ENCODE measurements at regions not wholly inside any gene's neighbourhood (a gene's known extent, or its start where the extent isn't known, plus 50 kb on each side); places are given as distances from the start of the nearest gene placed in this dataset.
"Not testable (repeated sequence)": the region's sequence is repeated elsewhere in the genome, so short reads cannot be mapped to it uniquely, and the experiment has no call there.

GRCh38 chr7:13727751-13728150 lies 261.7 kb downstream of the ETV1 start:
- Mint-ChIP-seq H3K4me3 (no peak overlapping the region), H3K9me3 (peaks cover 6% of the 10 kb centered on the region), H3K4me1 (no peaks in the 10 kb centered on the region), H3K27ac (no peak overlapping the region), H3K36me3 (no peaks in the 10 kb centered on the region), H3K27me3 (no peaks in the 10 kb centered on the region)
- ATAC-seq: no peak

- not testable (repeated sequence) for H3K9me3 Mint-ChIP-seq, H3K27me3 Mint-ChIP-seq, ATAC-seq, H3K27ac Mint-ChIP-seq, H3K4me3 Mint-ChIP-seq, H3K36me3 Mint-ChIP-seq, H3K4me1 Mint-ChIP-seq
Measured at GRCh38 chr7:13728430-13728829, 261.0 kb downstream of the ETV1 start.

- Mint-ChIP-seq H3K4me3 (no peak overlapping the region), H3K36me3 (no peaks in the 10 kb centered on the region), H3K27ac (no peak overlapping the region), H3K27me3 (no peaks in the 10 kb centered on the region), H3K9me3 (peaks cover 6% of the 10 kb centered on the region), H3K4me1 (no peaks in the 10 kb centered on the region)
- ATAC-seq: no peak
Measured at GRCh38 chr7:13731643-13732042, 257.8 kb downstream of the ETV1 start.

GRCh38 chr7:13737563-13737962 lies 251.9 kb downstream of the ETV1 start:
- Mint-ChIP-seq H3K27me3 (no peaks in the 10 kb centered on the region), H3K9me3 (peaks cover 2% of the 10 kb centered on the region), H3K27ac (no peak overlapping the region), H3K4me1 (no peaks in the 10 kb centered on the region), H3K4me3 (no peak overlapping the region), H3K36me3 (no peaks in the 10 kb centered on the region)
- ATAC-seq: no peak

- Mint-ChIP-seq H3K9me3 (peaks cover 2% of the 10 kb centered on the region), H3K36me3 (no peaks in the 10 kb centered on the region), H3K4me1 (no peaks in the 10 kb centered on the region), H3K27me3 (no peaks in the 10 kb centered on the region), H3K4me3 (no peak overlapping the region), H3K27ac (no peak overlapping the region)
- no peak for ATAC-seq
Measured at GRCh38 chr7:13742126-13742525, 247.3 kb downstream of the ETV1 start.

- H3K4me1 Mint-ChIP-seq: no peaks in the 10 kb centered on the region
Measured at GRCh38 chr7:13742811-13743210, 246.7 kb downstream of the ETV1 start.

GRCh38 chr7:13743226-13743625 lies 246.2 kb downstream of the ETV1 start:
- Mint-ChIP-seq H3K27ac (no peak overlapping the region), H3K36me3 (no peaks in the 10 kb centered on the region), H3K27me3 (no peaks in the 10 kb centered on the region), H3K9me3 (peaks cover 5% of the 10 kb centered on the region), H3K4me1 (no peaks in the 10 kb centered on the region), H3K4me3 (no peak overlapping the region)
- ATAC-seq: no peak

More at GRCh38 chr7:13742811-13743210, 246.7 kb downstream of the ETV1 start:
- H3K4me3 Mint-ChIP-seq: no peak overlapping the region
- no peaks in the 10 kb centered on the region for H3K27me3 Mint-ChIP-seq
- H3K9me3 Mint-ChIP-seq: peaks cover 5% of the 10 kb centered on the region
- H3K36me3 Mint-ChIP-seq: no peaks in the 10 kb centered on the region
- no peak for ATAC-seq
- no peak overlapping the region for H3K27ac Mint-ChIP-seq

- ATAC-seq: no peak
- Mint-ChIP-seq H3K4me1 (no peaks in the 10 kb centered on the region), H3K9me3 (peaks cover 2% of the 10 kb centered on the region), H3K36me3 (no peaks in the 10 kb centered on the region), H3K4me3 (no peak overlapping the region), H3K27me3 (no peaks in the 10 kb centered on the region), H3K27ac (no peak overlapping the region)
Measured at GRCh38 chr7:13745530-13745929, 243.9 kb downstream of the ETV1 start.

- Mint-ChIP-seq H3K36me3 (no peaks in the 10 kb centered on the region), H3K27me3 (no peaks in the 10 kb centered on the region), H3K9me3 (peaks cover 2% of the 10 kb centered on the region), H3K27ac (no peak overlapping the region), H3K4me3 (no peak overlapping the region), H3K4me1 (no peaks in the 10 kb centered on the region)
- no peak for ATAC-seq
Measured at GRCh38 chr7:13748998-13749397, 240.5 kb downstream of the ETV1 start.

- H3K36me3 Mint-ChIP-seq: no peaks in the 10 kb centered on the region
- H3K9me3 Mint-ChIP-seq: peaks cover 2% of the 10 kb centered on the region
- H3K4me1 Mint-ChIP-seq: no peaks in the 10 kb centered on the region
- no peak overlapping the region for H3K4me3 Mint-ChIP-seq
- no peak for ATAC-seq
- H3K27ac Mint-ChIP-seq: no peak overlapping the region
- no peaks in the 10 kb centered on the region for H3K27me3 Mint-ChIP-seq
Measured at GRCh38 chr7:13749636-13750035, 239.8 kb downstream of the ETV1 start.

- no peaks in the 10 kb centered on the region for H3K36me3 Mint-ChIP-seq
Measured at GRCh38 chr7:13751766-13752165, 237.7 kb downstream of the ETV1 start.

GRCh38 chr7:13757841-13758240 lies 231.6 kb downstream of the ETV1 start:
- Mint-ChIP-seq H3K36me3 (no peaks in the 10 kb centered on the region), H3K4me3 (no peak overlapping the region), H3K27me3 (no peaks in the 10 kb centered on the region), H3K9me3 (peaks cover 3% of the 10 kb centered on the region), H3K27ac (no peak overlapping the region), H3K4me1 (no peaks in the 10 kb centered on the region)
- no peak for ATAC-seq

More at GRCh38 chr7:13751766-13752165, 237.7 kb downstream of the ETV1 start:
- no peaks in the 10 kb centered on the region for H3K4me1 Mint-ChIP-seq
- H3K27me3 Mint-ChIP-seq: no peaks in the 10 kb centered on the region
- ATAC-seq: no peak
- H3K9me3 Mint-ChIP-seq: peaks cover 5% of the 10 kb centered on the region
- no peak overlapping the region for H3K27ac Mint-ChIP-seq
- H3K4me3 Mint-ChIP-seq: no peak overlapping the region

- H3K4me1 Mint-ChIP-seq, H3K36me3 Mint-ChIP-seq, H3K4me3 Mint-ChIP-seq, H3K27me3 Mint-ChIP-seq, ATAC-seq, H3K27ac Mint-ChIP-seq, H3K9me3 Mint-ChIP-seq: not testable (repeated sequence)
Measured at GRCh38 chr7:13765853-13766252, 223.6 kb downstream of the ETV1 start.

- Mint-ChIP-seq H3K4me1 (no peaks in the 10 kb centered on the region), H3K27me3 (no peaks in the 10 kb centered on the region), H3K27ac (no peak overlapping the region), H3K9me3 (no peaks in the 10 kb centered on the region), H3K4me3 (no peak overlapping the region), H3K36me3 (no peaks in the 10 kb centered on the region)
- ATAC-seq: no peak
Measured at GRCh38 chr7:13770305-13770704, 219.2 kb downstream of the ETV1 start.

- Mint-ChIP-seq H3K4me1 (no peaks in the 10 kb centered on the region), H3K36me3 (no peaks in the 10 kb centered on the region), H3K4me3 (no peak overlapping the region), H3K27ac (no peak overlapping the region), H3K27me3 (no peaks in the 10 kb centered on the region), H3K9me3 (no peaks in the 10 kb centered on the region)
- ATAC-seq: no peak
Measured at GRCh38 chr7:13774976-13775375, 214.5 kb downstream of the ETV1 start.

GRCh38 chr7:13777242-13777641 lies 212.2 kb downstream of the ETV1 start:
- Mint-ChIP-seq H3K27ac (no peak overlapping the region), H3K9me3 (no peaks in the 10 kb centered on the region), H3K4me3 (no peak overlapping the region), H3K36me3 (no peaks in the 10 kb centered on the region), H3K27me3 (no peaks in the 10 kb centered on the region), H3K4me1 (no peaks in the 10 kb centered on the region)
- ATAC-seq: no peak

GRCh38 chr7:13778967-13779366 lies 210.5 kb downstream of the ETV1 start:
- peak; percentile 18 for ATAC-seq
- no peaks in the 10 kb centered on the region for H3K9me3 Mint-ChIP-seq
- H3K27me3 Mint-ChIP-seq: no peaks in the 10 kb centered on the region
- H3K4me1 Mint-ChIP-seq: no peaks in the 10 kb centered on the region
- no peak overlapping the region for H3K4me3 Mint-ChIP-seq
- H3K36me3 Mint-ChIP-seq: no peaks in the 10 kb centered on the region
- H3K27ac Mint-ChIP-seq: no peak overlapping the region
